ENCODE measurements at regions not wholly inside any gene's neighbourhood (a gene's known extent, or its start where the extent isn't known, plus 50 kb on each side); places are given as distances from the start of the nearest gene placed in this dataset.

- no peak for TF ChIP-seq CTCF (IDR thresholded peaks at IDR 0.05; ENCODE audit: extremely low read depth, missing control alignments)
- DNase-seq (ENCODE audit: low spot score) = no peak
Measured at GRCh38 chr5:29077451-29077850, 2039.1 kb upstream of the CDH9 start.

GRCh38 chr5:29069104-29069402 is 2030.7 kb upstream of the CDH9 start:
- TF ChIP-seq CTCF (IDR thresholded peaks at IDR 0.05; ENCODE audit: extremely low read depth, missing control alignments) = no peak
- no peak for DNase-seq (ENCODE audit: low spot score)

DNA sequence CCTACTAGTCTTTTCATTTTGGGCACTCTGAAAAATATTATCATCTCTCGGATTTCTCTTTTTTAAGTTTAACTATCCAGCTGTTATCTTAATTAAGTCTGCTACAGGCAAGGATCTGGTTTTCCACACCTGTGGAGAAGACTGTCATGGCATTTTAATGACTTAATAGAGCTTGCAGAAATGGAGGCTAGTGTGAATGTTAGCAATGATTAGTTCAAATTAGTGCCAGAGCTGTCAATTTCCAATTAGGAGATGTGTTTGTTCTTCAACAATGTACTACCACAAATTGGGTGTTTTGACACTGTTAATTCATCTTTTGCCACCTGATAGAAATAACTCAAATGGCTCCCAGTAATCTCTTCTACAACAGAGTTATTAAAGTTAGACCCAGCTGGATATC is 2023.0 kb upstream of the CDH9 start:
- no peak for DNase-seq (ENCODE audit: low spot score)
- no peak for TF ChIP-seq CTCF (IDR thresholded peaks at IDR 0.05; ENCODE audit: extremely low read depth, missing control alignments)

DNA sequence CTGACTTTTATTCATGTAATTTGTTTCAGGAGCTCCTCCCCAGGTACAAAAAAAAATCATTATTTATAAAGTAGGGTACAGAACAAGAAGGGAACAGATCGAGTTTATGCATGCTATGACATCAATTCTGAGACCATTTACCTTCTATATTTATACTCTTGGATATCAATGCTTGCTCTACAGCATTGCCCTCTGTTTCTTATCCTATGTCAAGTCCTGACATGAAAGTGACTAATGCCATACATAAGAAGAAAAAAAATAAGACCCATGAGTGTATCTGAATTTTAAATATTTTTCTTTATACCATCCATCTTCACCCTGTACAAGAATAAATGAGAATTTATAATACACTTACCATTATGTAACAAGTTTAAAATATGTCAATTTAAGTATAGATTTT is 2016.3 kb upstream of the CDH9 start:
- no peak for DNase-seq (ENCODE audit: low spot score)
- TF ChIP-seq CTCF (IDR thresholded peaks at IDR 0.05; ENCODE audit: extremely low read depth, missing control alignments) = no peak

GRCh38 chr5:29054282-29054681 is 2015.9 kb upstream of the CDH9 start:
- TF ChIP-seq CTCF (IDR thresholded peaks at IDR 0.05; ENCODE audit: extremely low read depth, missing control alignments) = no peak
- no peak for DNase-seq (ENCODE audit: low spot score)

GRCh38 chr5:29051509-29051908 is 2013.1 kb upstream of the CDH9 start:
- TF ChIP-seq CTCF (IDR thresholded peaks at IDR 0.05; ENCODE audit: extremely low read depth, missing control alignments) = no peak
- DNase-seq (ENCODE audit: low spot score) = no peak

- DNase-seq (ENCODE audit: low spot score) = no peak
- no peak for TF ChIP-seq CTCF (IDR thresholded peaks at IDR 0.05; ENCODE audit: extremely low read depth, missing control alignments)
Measured at GRCh38 chr5:29042152-29042551, 2003.8 kb upstream of the CDH9 start.
